OCI-LY3 (cell line): ENCODE measurements at regions not wholly inside any gene's neighbourhood (a gene's known extent, or its start where the extent isn't known, plus 50 kb on each side); places are given as distances from the start of the nearest gene placed in this dataset.

Experiments
- CTCF ChIP-seq: fragments of 200-600, 300-600 bp; sonication (generic); IDR thresholded peaks from 2 replicates; pipeline ENCODE4 v1.5.1; 2014; ENCODE audit warnings: antibody characterized with exemption, low read length, low read depth
- EZH2phosphoT487 ChIP-seq: fragments of 200-600 bp; shearing (Covaris generic); IDR thresholded peaks from 2 replicates; pipeline ENCODE4 v1.6.1; 2018; ENCODE audit warnings: antibody characterized with exemption, mixed run types, low read depth

DNA sequence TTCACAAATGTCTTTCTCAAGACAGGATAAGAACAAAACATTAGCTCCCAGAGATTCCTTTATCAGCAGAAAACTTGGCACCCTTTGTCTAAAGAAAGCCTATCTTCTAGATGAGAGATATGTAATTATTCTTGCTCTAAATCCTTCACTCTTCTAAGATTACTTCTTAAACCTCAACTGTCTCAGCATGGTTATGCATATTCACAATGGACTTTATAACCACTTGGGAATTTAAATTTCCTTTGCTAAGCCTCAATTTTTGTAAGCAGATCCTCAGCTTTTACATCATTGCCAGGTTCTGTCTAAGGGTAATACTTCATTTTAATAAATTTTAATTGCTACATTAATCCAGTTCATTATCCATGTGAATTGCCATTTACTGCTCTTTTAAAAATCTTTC is 433.6 kb upstream of the DDI1 start:
- TF ChIP-seq EZH2phosphoT487 (no peak), CTCF (no peak)
